ENCODE measurements at regions not wholly inside any gene's neighbourhood (a gene's known extent, or its start where the extent isn't known, plus 50 kb on each side); places are given as distances from the start of the nearest gene placed in this dataset.

DNA sequence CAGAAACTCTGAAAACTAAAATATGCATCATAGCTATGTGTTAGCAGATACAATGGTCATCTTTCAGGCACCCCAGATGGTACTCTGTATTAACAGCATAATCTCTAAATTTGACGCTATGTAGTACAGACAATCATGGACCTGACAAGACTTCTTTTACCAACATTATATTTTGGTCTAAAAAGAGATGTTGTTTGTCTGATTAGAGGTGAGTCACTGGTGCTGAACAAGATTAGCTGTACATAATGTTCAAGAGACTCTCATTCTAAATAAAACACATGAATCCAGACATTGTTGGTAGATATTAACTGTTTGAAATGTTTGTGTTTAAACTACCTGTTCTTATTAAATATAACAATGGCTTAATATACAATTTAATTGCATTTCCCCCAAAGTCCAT, 146.4 kb upstream of the LMNTD1 start:
- TF ChIP-seq, protein P1, sequence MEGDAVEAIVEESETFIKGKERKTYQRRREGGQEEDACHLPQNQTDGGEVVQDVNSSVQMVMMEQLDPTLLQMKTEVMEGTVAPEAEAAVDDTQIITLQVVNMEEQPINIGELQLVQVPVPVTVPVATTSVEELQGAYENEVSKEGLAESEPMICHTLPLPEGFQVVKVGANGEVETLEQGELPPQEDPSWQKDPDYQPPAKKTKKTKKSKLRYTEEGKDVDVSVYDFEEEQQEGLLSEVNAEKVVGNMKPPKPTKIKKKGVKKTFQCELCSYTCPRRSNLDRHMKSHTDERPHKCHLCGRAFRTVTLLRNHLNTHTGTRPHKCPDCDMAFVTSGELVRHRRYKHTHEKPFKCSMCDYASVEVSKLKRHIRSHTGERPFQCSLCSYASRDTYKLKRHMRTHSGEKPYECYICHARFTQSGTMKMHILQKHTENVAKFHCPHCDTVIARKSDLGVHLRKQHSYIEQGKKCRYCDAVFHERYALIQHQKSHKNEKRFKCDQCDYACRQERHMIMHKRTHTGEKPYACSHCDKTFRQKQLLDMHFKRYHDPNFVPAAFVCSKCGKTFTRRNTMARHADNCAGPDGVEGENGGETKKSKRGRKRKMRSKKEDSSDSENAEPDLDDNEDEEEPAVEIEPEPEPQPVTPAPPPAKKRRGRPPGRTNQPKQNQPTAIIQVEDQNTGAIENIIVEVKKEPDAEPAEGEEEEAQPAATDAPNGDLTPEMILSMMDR (IDR thresholded peaks at IDR 0.05): no peak
- no peak for TF ChIP-seq POLR2A (IDR thresholded peaks at IDR 0.05)
